Thyroid gland (tissue), 4 donors: ENCODE measurements at regions not wholly inside any gene's neighbourhood (a gene's known extent, or its start where the extent isn't known, plus 50 kb on each side); places are given as distances from the start of the nearest gene placed in this dataset.

Experiments used
- CTCF ChIP-seq, 6 experiments: fragments of 200-600 bp in 3 of 6; fragments of 450-650 bp in 3 of 6; sonication (generic) in 3 of 6; IDR thresholded peaks; one replicate each; pipeline ENCODE4 v1.5.1; 2016 to 2019; ENCODE audit warnings: antibody characterized with exemption in 6 of 6, mild to moderate bottlenecking in 2 of 6, inconsistent platforms in 1 of 6, moderate library complexity in 1 of 6
- POLR2A ChIP-seq, 2 donors: fragments of 450-650 bp; IDR thresholded peaks; one replicate each; pipeline ENCODE4 v1.6.1; 2017; ENCODE audit warnings: antibody characterized with exemption in 2 of 2, mild to moderate bottlenecking in 2 of 2, moderate library complexity in 1 of 2

- no peak for TF ChIP-seq CTCF (IDR thresholded peaks at IDR 0.05)
- TF ChIP-seq POLR2A (IDR thresholded peaks at IDR 0.05): no peak
Measured at GRCh38 chr5:82835488-82835887, 241.7 kb downstream of the TMEM167A start.
